ENCODE measurements at regions not wholly inside any gene's neighbourhood (a gene's known extent, or its start where the extent isn't known, plus 50 kb on each side); places are given as distances from the start of the nearest gene placed in this dataset.
"Not testable (repeated sequence)": the region's sequence is repeated elsewhere in the genome, so short reads cannot be mapped to it uniquely, and the experiment has no call there.

DNA sequence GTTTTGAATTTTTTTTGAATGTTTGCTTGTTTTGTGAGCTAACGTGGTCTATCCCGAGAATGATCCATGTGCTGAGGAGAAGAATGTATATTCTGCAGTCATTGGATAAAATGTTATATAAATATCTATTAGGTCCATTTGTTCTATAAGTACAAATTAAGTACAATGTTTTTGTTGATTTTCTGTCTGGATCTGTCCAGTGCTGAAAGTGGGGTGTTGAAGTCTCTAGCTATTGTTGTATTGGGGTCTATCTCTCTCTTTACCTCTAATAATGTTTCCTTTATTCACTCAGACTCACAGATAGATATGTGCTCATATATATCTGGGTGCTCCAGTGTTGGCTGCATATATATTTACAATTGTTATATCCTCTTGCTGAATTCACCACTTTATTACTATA lies 144.8 kb upstream of the SETMAR start:
- DNase-seq: no peak

DNA sequence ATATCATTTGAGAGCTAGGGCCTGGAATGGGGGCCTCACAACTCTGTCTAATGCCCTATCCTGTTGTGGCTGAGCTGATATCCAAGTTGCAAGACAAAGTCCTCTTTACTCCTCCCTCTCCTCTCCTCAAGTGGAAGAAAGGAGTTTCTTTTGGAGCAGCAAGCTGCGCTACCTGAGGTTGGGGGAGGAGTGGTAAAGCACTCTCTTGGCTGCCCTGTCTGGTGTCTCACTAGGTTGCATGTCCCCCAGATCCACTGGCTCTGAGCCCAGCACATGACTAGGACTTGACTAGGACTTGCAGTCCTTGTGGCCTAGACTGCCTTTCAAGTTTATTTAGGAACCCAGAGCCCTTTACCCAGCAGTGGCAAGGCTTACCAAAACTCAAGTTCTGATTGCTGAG lies 141.1 kb upstream of the SETMAR start:
- DNase-seq: no peak

DNA sequence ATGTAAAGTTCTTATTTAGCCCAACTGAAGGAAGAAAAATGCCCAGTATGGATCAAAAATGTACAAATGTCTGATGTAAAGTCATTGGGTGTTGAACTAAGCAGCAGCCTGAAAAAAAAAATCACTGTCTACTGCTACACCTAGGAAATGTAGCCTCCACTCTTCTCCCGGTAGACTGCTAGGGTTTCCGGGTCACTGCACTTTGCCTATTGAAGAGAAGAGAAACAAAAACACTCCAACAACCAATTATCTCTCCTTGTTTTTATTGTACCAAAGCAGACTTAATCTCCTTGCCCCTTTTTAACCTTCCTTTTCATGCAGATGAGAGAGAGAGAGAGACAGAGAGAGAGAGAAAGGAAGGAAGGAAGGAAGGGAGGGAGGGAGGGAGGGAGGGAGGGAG lies 140.2 kb upstream of the SETMAR start:
- DNase-seq: no peak

DNA sequence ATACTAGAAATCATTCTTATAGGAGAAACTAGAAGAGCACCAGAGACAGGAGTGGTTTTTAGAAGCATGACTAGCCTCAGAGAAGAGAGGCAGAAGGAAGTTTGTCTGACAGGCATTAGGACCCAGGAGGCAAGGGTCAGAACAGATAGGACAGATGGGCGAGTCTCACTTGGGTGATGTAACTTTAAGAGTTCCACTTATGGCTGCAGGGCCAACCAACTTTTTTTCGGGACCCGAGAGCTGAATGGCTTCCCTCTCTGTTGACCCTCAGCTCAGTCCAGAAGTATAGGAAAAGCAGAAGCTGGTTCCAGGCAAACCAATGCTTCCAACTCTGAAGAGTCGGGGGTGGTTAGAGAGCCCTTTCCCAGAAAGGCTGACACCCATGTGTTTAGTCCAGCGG lies 136.6 kb upstream of the SETMAR start:
- no peak for DNase-seq

DNA sequence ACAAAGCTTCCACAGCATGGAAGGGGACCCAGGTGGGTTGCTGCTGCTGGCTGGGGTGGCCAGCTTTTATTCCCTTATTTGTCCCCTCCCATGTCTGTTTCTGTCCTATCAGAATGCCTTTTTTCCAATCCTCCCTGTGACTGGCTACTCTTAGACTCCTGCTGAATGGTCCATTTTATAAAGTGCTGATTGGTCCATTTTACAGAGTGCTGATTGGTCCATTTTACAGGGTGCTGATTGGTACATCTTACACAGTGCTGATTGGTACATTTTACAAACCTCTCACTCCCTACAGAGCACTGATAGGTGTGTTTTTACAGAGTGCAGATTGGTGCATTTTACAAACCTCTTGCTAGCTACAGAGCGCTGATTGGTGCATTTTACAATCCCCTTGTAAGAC lies 135.9 kb upstream of the SETMAR start:
- not testable (repeated sequence) for DNase-seq

DNA sequence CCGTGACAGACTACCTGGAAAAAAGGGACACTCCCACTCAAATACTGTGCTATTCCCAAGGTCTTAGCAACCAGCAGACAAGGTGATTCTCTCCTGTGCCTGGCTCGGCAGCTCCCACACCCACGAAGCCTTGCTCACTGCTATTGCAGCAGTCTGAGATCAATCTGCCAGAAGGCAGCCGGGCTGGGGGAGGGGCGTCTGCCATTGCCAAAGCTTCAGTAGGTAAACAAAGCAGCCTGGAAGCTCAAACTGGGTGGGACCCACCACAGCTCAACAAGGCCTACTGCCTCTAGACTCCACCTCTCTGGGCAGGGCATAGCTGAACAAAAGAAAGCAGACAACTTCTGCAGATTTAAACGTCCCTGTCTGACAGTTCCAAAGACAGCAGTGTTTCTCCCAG lies 128.4 kb upstream of the SETMAR start:
- DNase-seq: no peak

- DNase-seq: no peak
These were observed 111.2 kb upstream of the SETMAR start for GRCh38 chr3:4191971-4192370.

DNA sequence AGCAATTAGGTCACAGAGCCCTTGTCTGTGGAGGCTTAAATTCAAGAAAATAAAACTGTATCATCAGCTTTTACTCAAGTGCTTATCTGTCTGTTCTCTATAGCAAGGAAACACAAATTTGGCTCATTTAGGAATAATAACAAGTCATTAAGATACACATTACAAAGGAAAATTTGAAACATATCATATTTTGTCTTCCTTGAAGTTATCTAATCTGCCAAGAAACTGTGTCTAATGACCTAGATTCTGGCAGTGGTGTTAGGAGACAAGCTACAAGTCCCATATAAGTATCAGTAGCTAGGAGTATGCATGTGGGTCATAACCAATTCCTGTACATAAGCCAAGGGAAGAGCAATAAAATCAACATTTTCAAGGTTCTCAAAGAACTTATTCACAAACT lies 108.2 kb upstream of the SETMAR start:
- DNase-seq: no peak

GRCh38 chr3:4196506-4197147 lies 106.5 kb upstream of the SETMAR start:
- no peak for DNase-seq

GRCh38 chr3:4197670-4198069 lies 105.5 kb upstream of the SETMAR start:
- no peak for DNase-seq

DNA sequence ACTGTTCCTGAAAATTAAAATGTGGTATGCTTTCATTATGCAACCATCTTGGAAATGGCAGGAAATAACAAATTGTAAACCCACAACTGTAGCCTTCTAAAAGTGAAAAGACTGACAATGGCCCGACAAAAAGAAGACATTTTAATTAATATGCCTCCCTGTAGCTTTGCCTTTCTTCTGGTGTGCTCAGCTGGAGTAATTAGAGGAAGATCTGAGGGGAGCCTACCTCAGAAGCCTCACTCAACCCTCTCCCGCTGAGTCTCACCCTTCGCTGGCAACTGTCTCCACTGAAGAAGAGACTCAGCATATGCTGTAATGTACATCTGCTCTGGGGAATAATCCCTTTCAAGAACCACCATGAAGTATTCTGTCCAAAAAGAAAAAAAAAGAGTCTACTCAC lies 104.7 kb upstream of the SETMAR start:
- DNase-seq: no peak

- not testable (repeated sequence) for DNase-seq
These were observed 98.4 kb upstream of the SETMAR start for GRCh38 chr3:4204776-4205175.

DNA sequence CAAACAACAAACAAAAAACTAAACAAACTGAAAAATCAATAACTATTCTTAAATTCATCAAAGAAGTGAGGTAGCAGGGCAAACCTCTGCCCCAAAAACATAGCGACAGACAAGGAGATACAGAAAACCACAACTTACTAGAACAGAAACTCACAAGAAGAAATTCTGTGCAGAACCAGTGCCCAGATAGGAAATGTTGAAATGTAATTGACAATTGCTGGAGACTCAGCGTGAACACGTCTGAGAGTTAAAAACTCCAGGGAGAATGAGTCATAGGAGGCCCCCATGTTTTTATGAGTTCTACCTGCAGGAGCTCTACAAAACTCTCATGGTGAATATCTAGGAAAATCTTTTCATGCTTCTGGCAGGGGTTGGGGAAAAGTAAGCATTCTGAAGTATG lies 95.5 kb upstream of the SETMAR start:
- DNase-seq: no peak

- no peak for DNase-seq
These were observed 94.6 kb upstream of the SETMAR start for GRCh38 chr3:4208556-4208955.

GRCh38 chr3:4211610-4212009 lies 91.6 kb upstream of the SETMAR start:
- no peak for DNase-seq

GRCh38 chr3:4213420-4213819 lies 89.7 kb upstream of the SETMAR start:
- not testable (repeated sequence) for DNase-seq

- not testable (repeated sequence) for DNase-seq
These were observed 86.2 kb upstream of the SETMAR start for GRCh38 chr3:4216974-4217373.

DNA sequence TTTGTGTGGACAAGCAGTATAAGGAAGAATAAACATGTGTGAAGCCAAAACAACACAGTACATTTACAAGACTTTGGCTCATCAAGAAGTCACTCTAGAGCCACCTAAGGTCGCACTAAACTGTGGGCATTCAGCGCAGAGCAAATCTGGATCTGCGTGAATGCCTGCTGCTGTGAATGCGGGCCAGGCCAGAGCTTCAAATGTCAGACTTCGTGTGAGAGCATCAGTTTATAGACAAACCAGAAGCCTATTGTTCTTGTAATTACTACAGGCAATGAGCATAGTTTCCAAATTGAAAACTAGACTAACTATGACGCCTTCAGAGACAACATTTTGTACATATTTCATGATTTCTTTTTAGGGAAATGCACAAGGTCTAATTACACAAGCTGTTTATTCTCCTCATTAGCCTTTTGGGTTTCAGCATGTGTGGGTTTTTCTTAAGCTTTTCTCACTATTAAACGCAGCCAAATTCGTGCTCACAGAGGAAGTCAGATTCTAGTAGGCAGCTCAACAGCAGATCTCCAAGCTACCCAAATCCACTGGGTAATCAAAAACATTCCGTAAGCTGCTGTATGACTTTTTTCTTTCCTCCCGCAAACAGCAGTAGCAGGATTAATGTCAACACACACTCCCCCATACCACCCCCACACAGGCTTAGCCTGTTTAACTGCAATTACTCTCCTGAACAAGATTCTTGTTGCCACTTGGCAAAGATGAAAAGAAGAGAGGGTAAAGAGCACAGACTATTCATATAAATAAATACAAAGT lies 84.5 kb upstream of the SETMAR start:
- no peak for DNase-seq

DNA sequence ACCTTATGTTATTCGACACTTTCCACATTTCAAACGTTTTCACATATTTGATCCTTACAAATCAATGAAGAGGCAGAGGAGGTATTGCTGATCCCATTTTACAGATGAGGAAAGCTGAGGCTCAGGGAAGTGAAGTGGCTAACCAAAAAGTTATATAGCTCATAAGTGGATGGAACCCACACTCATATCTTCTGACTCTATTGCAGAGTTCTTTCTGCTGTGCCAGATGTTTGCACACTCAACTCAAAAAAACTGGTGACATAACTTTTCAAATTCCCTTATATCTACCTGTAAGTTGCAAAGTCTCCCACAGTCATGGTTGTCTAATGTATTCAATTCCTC lies 84.0 kb upstream of the SETMAR start:
- DNase-seq: no peak

DNA sequence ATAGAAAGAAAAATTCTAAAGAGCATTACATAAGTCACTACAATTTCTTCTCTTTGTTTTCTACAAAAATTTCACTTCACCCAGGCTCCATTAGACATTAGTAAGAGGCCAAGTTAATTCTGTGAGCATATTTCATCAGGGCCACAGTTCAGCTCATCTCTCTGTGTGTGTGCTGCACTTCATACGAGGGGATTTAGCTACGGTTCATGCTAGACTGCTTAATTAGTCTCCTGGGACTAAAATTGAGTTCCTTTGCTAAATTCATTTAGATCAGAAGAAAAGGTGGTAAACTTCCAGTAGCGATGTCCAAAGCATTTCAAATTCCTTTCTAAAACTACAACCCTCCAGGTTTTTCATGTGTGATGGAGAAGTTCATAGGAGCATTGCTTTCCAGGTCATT lies 83.1 kb upstream of the SETMAR start:
- DNase-seq: no peak

GRCh38 chr3:4222574-4223175 lies 80.5 kb upstream of the SETMAR start:
- DNase-seq: no peak

GRCh38 chr3:4223777-4224176 lies 79.4 kb upstream of the SETMAR start:
- DNase-seq: no peak

DNA sequence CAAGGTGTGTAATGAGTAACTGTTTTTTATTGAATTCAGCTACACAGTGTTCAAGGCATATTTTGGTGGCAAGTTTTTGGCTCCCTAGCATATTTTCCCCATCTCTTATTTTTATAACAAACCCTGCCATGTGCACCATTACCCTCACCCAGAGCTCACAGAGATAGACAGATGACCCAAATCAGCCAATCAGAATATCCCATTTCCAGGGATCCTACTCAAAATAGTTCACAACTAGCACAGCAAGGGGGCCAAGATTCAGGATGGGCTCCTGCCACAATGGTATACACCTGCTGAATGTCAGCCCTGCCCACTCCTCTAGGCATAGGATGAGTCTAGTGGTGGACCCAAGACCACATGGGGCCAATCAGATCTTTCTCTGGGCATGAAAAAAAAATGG lies 78.8 kb upstream of the SETMAR start:
- no peak for DNase-seq

GRCh38 chr3:4225005-4225471 lies 78.1 kb upstream of the SETMAR start:
- DNase-seq: no peak

Measured in stimulated activated naive CD4-positive, alpha-beta T cell (primary cell).